ENCODE measurements at regions not wholly inside any gene's neighbourhood (a gene's known extent, or its start where the extent isn't known, plus 50 kb on each side); places are given as distances from the start of the nearest gene placed in this dataset.

GRCh38 chr13:30140973-30141372 lies 166.4 kb downstream of the KATNAL1 start:
- no peak for TF ChIP-seq CTCF (conservative IDR thresholded peaks at IDR 0.05; ENCODE audit: low read depth, low read length)
- no peak for TF ChIP-seq EZH2 (IDR thresholded peaks at IDR 0.05; ENCODE audit: borderline replicate concordance, low read depth, low read length, poor library complexity, severe bottlenecking)
